ENCODE measurements at regions not wholly inside any gene's neighbourhood (a gene's known extent, or its start where the extent isn't known, plus 50 kb on each side); places are given as distances from the start of the nearest gene placed in this dataset.
A peak's percentile ranks its signal among the peaks of the same experiment; 100 is the strongest.

DNA sequence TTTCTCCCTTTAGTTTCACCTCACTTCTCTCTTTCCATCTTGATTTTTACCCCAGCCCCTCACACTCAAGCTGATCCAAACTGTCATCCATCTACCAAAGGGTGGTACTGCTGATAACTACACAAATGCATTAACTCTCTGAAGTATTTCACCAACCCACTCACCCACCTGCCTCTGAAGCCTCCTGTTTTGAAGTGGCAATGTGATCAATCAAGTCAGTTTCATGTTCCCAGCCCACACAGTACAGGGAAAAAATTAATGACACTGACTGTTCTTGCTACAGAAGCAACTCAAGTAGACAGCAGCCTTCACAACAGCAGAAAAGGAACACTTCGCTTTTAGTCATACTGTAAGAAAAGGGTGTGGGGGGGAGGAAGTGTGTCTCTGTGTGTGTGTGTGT lies 183.0 kb upstream of the NOCT start:
- H3K4me3 ChIP-seq (ENCODE audit: low read depth, low read length), result no peak overlapping the region
- no peak overlapping the region for H3K9ac ChIP-seq (ENCODE audit: low read length)
- H3K36me3 ChIP-seq (ENCODE audit: control insufficient read depth, insufficient read depth, low read length), result no peaks in the 10 kb centered on the region

DNA sequence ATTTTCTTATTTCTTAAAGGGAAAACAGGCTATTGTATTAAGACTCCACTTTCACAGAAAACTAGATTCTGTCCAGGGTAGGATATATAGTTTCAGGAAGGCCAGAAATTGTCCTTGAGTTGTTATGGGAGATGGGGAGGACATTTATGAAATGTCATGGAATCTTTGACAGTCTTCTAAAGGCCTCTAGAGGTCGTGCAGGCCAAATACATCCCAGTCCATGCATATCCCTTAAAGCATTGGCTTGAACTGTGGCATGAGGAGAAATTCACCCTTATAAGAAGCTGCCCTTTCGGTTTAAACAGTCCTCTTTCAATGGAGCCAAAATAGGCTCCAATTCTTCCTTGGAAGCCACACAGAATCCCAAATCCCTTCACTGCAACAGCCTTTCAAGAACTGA lies 183.6 kb upstream of the NOCT start:
- Histone ChIP-seq H3K4me1 (ENCODE audit: control insufficient read depth, insufficient read depth, low read length) (no peaks in the 10 kb centered on the region), H3K9me3 (ENCODE audit: control insufficient read depth, insufficient read depth, low read depth, low read length) (0 out of 2 replicates have a peak, but pooled peaks cover 3% of the 10 kb centered on the region), H3K27me3 (ENCODE audit: control insufficient read depth, insufficient read depth, low read length) (no peaks in the 10 kb centered on the region), H3K36me3 (ENCODE audit: control insufficient read depth, insufficient read depth, low read length) (no peaks in the 10 kb centered on the region), H3K4me3 (ENCODE audit: low read depth, low read length) (no peak overlapping the region), H3K9ac (ENCODE audit: low read length) (no peak overlapping the region), H3K27ac (ENCODE audit: low read depth, low read length) (no peak overlapping the region)

More for the DNA sequence above, 183.0 kb upstream of the NOCT start:
- Histone ChIP-seq H3K27me3 (ENCODE audit: control insufficient read depth, insufficient read depth, low read length) (no peaks in the 10 kb centered on the region), H3K4me1 (ENCODE audit: control insufficient read depth, insufficient read depth, low read length) (no peaks in the 10 kb centered on the region), H3K27ac (ENCODE audit: low read depth, low read length) (no peak overlapping the region), H3K9me3 (ENCODE audit: control insufficient read depth, insufficient read depth, low read depth, low read length) (0 out of 2 replicates have a peak, but pooled peaks cover 3% of the 10 kb centered on the region)

DNA sequence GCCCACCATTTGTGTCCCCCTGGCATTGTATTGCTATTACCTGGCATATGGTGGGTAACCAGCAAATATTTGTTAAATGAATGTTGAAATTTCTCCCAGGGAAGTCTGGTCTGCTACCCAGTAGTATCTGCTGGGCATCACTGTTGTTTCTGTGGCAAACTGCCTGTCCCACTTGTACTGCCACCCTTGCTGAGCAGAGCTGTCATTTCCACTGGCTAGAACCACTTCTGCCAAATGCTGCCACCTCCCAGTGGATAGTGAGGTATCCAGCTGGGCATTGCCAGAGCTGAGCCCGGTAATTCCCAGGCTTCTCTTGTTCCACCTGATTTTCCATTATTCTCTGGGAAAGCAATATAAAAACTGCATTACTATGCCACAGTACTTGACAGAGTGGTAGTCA lies 186.7 kb upstream of the NOCT start:
- Histone ChIP-seq H3K36me3 (ENCODE audit: control insufficient read depth, insufficient read depth, low read length) (no peaks in the 10 kb centered on the region), H3K27ac (ENCODE audit: low read depth, low read length) (no peak overlapping the region), H3K9me3 (ENCODE audit: control insufficient read depth, insufficient read depth, low read depth, low read length) (no peaks in the 10 kb centered on the region), H3K27me3 (ENCODE audit: control insufficient read depth, insufficient read depth, low read length) (no peaks in the 10 kb centered on the region), H3K4me1 (ENCODE audit: control insufficient read depth, insufficient read depth, low read length) (no peaks in the 10 kb centered on the region), H3K4me3 (ENCODE audit: low read depth, low read length) (no peak overlapping the region), H3K9ac (ENCODE audit: low read length) (no peak overlapping the region)

DNA sequence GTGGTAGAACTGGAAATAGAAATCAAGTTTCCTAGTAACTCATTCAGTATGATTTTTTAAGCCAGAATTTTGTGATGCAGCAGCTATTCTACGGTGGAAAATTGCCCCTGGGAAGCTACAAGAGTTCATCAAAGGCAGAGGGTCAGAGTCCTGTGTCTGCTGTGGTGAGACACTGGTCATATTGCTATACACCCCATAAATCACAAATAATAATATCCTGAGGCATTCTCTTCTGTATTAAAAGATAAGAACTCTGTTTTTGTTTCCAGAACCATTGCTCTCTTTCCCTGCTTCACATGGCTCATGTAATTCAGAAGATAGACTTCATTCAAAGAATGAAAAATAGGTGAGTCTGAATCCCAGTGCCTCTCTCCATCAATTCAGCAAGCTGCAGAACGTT lies 188.8 kb upstream of the NOCT start:
- H3K9me3 ChIP-seq (ENCODE audit: control insufficient read depth, insufficient read depth, low read depth, low read length), result no peaks in the 10 kb centered on the region
- H3K4me3 ChIP-seq (ENCODE audit: low read depth, low read length), result no peak overlapping the region
- H3K36me3 ChIP-seq (ENCODE audit: control insufficient read depth, insufficient read depth, low read length), result no peaks in the 10 kb centered on the region
- no peak overlapping the region for H3K27ac ChIP-seq (ENCODE audit: low read depth, low read length)
- no peaks in the 10 kb centered on the region for H3K4me1 ChIP-seq (ENCODE audit: control insufficient read depth, insufficient read depth, low read length)
- no peaks in the 10 kb centered on the region for H3K27me3 ChIP-seq (ENCODE audit: control insufficient read depth, insufficient read depth, low read length)
- no peak overlapping the region for H3K9ac ChIP-seq (ENCODE audit: low read length)

DNA sequence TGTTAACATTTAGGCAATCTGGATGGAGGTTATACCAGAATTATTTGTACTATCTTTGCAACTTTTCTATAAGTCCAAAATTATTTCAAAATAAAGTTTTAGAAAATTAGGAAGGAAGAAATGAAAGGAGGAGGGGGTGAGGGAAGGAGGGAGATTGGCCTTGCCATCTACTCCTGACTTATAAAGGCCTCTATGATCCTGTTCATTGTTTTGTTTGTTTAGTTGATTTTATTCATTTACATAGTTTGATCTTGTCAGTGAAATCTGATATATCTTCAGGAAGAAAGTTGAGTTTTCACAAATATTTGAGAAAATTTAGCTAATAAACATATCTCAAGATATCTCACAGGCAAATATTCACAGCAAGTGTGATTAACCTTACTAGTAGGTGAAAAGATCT lies 189.3 kb upstream of the NOCT start:
- no peak overlapping the region for H3K4me3 ChIP-seq (ENCODE audit: low read depth, low read length)
- H3K27ac ChIP-seq (ENCODE audit: low read depth, low read length), result no peak overlapping the region
- no peak overlapping the region for H3K9ac ChIP-seq (ENCODE audit: low read length)
- H3K4me1 ChIP-seq (ENCODE audit: control insufficient read depth, insufficient read depth, low read length), result no peaks in the 10 kb centered on the region
- no peaks in the 10 kb centered on the region for H3K9me3 ChIP-seq (ENCODE audit: control insufficient read depth, insufficient read depth, low read depth, low read length)
- H3K27me3 ChIP-seq (ENCODE audit: control insufficient read depth, insufficient read depth, low read length), result no peaks in the 10 kb centered on the region
- H3K36me3 ChIP-seq (ENCODE audit: control insufficient read depth, insufficient read depth, low read length), result no peaks in the 10 kb centered on the region

DNA sequence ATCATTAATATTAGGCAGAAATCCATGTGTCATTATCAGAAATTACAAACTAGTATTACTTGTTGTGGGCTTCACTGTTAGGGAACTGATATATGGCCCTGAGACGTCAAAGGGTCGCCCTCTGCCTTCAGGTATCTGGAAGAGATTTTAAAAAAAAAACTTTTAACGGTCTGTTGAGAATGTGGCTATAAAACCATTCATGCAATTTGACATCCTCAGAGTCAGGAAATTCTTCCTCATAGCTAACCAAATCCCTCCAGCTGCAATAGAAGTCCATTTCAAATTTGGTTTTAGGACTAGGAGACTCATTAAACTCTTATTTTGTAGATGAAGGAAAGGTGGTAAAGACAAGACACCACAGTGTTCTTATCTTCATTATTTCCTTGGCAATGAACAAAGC lies 194.2 kb upstream of the NOCT start:
- Histone ChIP-seq H3K27me3 (ENCODE audit: control insufficient read depth, insufficient read depth, low read length) (no peaks in the 10 kb centered on the region), H3K9ac (ENCODE audit: low read length) (no peak overlapping the region), H3K4me3 (ENCODE audit: low read depth, low read length) (no peak overlapping the region), H3K9me3 (ENCODE audit: control insufficient read depth, insufficient read depth, low read depth, low read length) (peaks cover 5% of the 10 kb centered on the region; the same call in 1 of the 2 replicates), H3K4me1 (ENCODE audit: control insufficient read depth, insufficient read depth, low read length) (peaks cover 3% of the 10 kb centered on the region; the same call in 1 of the 2 replicates), H3K36me3 (ENCODE audit: control insufficient read depth, insufficient read depth, low read length) (no peaks in the 10 kb centered on the region), H3K27ac (ENCODE audit: low read depth, low read length) (no peak overlapping the region)

DNA sequence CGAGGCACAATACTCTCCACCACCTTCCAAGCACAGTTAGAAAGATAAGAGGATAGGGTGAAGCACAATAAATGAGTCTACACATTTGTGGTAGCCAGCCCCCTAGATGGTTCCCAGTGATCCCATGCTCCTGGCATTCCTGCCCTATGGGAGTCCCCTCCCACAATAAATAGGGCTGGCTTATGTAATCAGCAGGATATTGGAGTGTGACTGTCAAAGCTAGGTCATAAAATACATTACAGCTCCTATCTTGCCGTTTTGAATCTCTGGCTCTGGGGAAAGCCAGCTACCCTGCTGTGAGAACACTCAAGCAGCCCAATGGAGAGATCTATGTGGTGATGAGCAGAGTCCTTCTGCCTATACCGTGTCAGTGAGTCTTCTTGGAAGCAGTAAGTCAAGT lies 198.7 kb upstream of the NOCT start:
- Histone ChIP-seq H3K4me1 (ENCODE audit: control insufficient read depth, insufficient read depth, low read length) (peaks cover 3% of the 10 kb centered on the region; the same call in 1 of the 2 replicates), H3K4me3 (ENCODE audit: low read depth, low read length) (no peak overlapping the region), H3K36me3 (ENCODE audit: control insufficient read depth, insufficient read depth, low read length) (no peaks in the 10 kb centered on the region)

DNA sequence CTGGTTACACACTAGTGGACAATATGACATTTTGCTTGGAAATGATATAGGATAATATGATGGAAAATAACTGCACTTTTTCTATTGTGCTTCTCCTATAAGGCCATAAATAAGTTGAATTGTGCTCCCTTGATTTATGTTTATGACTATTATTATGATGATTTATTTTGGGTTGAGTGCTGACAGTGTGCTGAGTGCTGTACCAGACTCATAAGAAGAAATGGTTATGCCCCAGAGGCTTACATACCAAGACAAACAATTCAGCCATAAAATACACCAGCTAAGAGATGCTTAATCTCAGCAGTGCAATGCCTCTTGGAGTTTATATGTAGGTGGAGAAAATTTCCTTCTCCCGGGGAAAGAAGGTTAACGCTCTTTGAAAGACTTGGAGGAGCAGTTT lies 199.8 kb upstream of the NOCT start:
- Histone ChIP-seq H3K27me3 (ENCODE audit: control insufficient read depth, insufficient read depth, low read length) (no peaks in the 10 kb centered on the region), H3K4me3 (ENCODE audit: low read depth, low read length) (no peak overlapping the region), H3K9me3 (ENCODE audit: control insufficient read depth, insufficient read depth, low read depth, low read length) (peaks cover 5% of the 10 kb centered on the region; the same call in 1 of the 2 replicates), H3K36me3 (ENCODE audit: control insufficient read depth, insufficient read depth, low read length) (no peaks in the 10 kb centered on the region), H3K4me1 (ENCODE audit: control insufficient read depth, insufficient read depth, low read length) (peaks cover 3% of the 10 kb centered on the region; the same call in 1 of the 2 replicates), H3K9ac (ENCODE audit: low read length) (no peak overlapping the region), H3K27ac (ENCODE audit: low read depth, low read length) (0 out of 2 replicates have a peak overlapping the region, but pooled peaks have one; percentile 19)

More for the DNA sequence above, 198.7 kb upstream of the NOCT start:
- peak overlapping the region; percentile 19; the same call in 1 of the 2 replicates for H3K27ac ChIP-seq (ENCODE audit: low read depth, low read length)
- no peaks in the 10 kb centered on the region for H3K27me3 ChIP-seq (ENCODE audit: control insufficient read depth, insufficient read depth, low read length)
- no peak overlapping the region for H3K9ac ChIP-seq (ENCODE audit: low read length)
- peaks cover 5% of the 10 kb centered on the region; the same call in 1 of the 2 replicates for H3K9me3 ChIP-seq (ENCODE audit: control insufficient read depth, insufficient read depth, low read depth, low read length)

DNA sequence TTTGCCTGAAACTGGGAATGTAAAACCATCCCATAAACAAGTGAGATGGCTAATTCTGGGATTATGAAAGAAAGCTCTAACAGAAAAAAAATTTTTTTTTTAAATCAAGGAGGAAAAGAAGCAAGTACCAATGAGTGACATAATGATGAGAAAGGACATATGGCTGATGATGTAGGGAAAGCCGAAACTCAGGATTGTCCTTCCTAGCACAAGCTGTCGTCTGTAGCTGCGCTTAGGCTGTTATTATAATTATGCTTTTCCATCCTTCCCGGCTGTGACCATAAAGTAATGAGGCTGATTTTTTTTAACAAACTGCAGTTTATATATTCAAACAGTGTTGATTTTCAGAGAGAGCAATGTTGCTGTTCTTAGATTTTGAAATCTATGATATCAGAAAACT lies 209.8 kb upstream of the NOCT start:
- peaks cover 5% of the 10 kb centered on the region; the same call in 1 of the 2 replicates for H3K4me1 ChIP-seq (ENCODE audit: control insufficient read depth, insufficient read depth, low read length)
- no peaks in the 10 kb centered on the region for H3K9me3 ChIP-seq (ENCODE audit: control insufficient read depth, insufficient read depth, low read depth, low read length)

DNA sequence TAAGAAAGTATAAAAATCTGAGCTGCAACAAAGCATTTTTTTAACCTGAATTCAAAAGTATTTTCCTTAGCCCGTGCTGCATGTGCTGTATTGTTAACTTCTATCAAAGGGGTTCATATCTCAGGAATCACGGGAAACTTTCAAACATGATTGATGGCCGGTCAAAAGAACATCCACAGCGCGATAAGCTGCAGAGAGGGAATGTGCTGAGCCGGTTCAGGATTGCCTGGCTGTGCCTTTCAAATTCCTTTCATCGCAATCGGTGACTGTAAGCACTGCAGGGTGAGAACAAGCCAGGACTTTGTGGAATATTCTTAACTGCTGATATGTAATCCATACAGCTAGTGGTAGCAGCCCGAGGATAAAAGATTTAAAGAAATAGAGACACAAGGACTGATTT lies 210.9 kb upstream of the NOCT start:
- Histone ChIP-seq H3K27me3 (ENCODE audit: control insufficient read depth, insufficient read depth, low read length) (no peaks in the 10 kb centered on the region), H3K4me1 (ENCODE audit: control insufficient read depth, insufficient read depth, low read length) (peaks cover 5% of the 10 kb centered on the region; the same call in 1 of the 2 replicates), H3K36me3 (ENCODE audit: control insufficient read depth, insufficient read depth, low read length) (no peaks in the 10 kb centered on the region), H3K9me3 (ENCODE audit: control insufficient read depth, insufficient read depth, low read depth, low read length) (no peaks in the 10 kb centered on the region), H3K27ac (ENCODE audit: low read depth, low read length) (no peak overlapping the region), H3K9ac (ENCODE audit: low read length) (no peak overlapping the region), H3K4me3 (ENCODE audit: low read depth, low read length) (no peak overlapping the region)

More for the DNA sequence above, 209.8 kb upstream of the NOCT start:
- Histone ChIP-seq H3K4me3 (ENCODE audit: low read depth, low read length) (no peak overlapping the region), H3K27ac (ENCODE audit: low read depth, low read length) (no peak overlapping the region), H3K36me3 (ENCODE audit: control insufficient read depth, insufficient read depth, low read length) (no peaks in the 10 kb centered on the region), H3K9ac (ENCODE audit: low read length) (no peak overlapping the region), H3K27me3 (ENCODE audit: control insufficient read depth, insufficient read depth, low read length) (no peaks in the 10 kb centered on the region)

DNA sequence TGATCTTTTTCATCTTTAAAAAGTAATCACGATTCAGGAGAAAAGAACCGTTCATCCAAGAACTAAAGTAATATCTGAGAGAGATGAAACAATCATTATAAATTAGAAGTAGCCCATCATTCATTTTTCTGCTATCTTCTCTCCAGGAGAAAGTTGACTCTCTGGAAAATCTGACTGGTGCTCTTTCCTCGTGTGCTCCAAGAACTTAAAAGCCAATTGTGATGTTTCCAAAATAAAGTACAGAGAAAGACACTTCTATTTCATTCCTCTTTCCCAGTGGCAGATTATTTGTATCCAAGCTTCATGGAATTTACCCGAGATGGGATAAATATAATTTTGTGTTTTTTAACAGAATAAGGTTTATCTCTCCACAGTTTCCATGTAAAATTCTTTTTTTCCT lies 212.5 kb upstream of the NOCT start:
- H3K27me3 ChIP-seq (ENCODE audit: control insufficient read depth, insufficient read depth, low read length), result no peaks in the 10 kb centered on the region
- peaks cover 5% of the 10 kb centered on the region; the same call in 1 of the 2 replicates for H3K4me1 ChIP-seq (ENCODE audit: control insufficient read depth, insufficient read depth, low read length)
- H3K27ac ChIP-seq (ENCODE audit: low read depth, low read length), result no peak overlapping the region
- no peaks in the 10 kb centered on the region for H3K9me3 ChIP-seq (ENCODE audit: control insufficient read depth, insufficient read depth, low read depth, low read length)
- no peak overlapping the region for H3K4me3 ChIP-seq (ENCODE audit: low read depth, low read length)
- no peak overlapping the region for H3K9ac ChIP-seq (ENCODE audit: low read length)
- no peaks in the 10 kb centered on the region for H3K36me3 ChIP-seq (ENCODE audit: control insufficient read depth, insufficient read depth, low read length)

Measured in HUES6 (cell line).